ENCODE measurements at regions not wholly inside any gene's neighbourhood (a gene's known extent, or its start where the extent isn't known, plus 50 kb on each side); places are given as distances from the start of the nearest gene placed in this dataset.

- Histone ChIP-seq H3K27ac (no peak overlapping the region), H3K36me3 (ENCODE audit: insufficient read depth in 1 of 2, low read depth in 1 of 2) (no peaks in the 10 kb centered on the region), H3K4me1 (no peaks in the 10 kb centered on the region), H3K4me3 (no peak overlapping the region), H3K27me3 (ENCODE audit: insufficient read depth in 3 of 3, low read length in 2 of 3) (peaks cover 0 to 5% (median 0%) of the 10 kb centered on the region in 3 donors), H3K9me3 (peaks cover 4% of the 10 kb centered on the region)
- no peak for TF ChIP-seq CTCF (IDR thresholded peaks at IDR 0.05)
- DNase-seq (no peak), ATAC-seq (no peak)
- WGBS, 3 donors, result 87 to 90% (median 90%) methylated on average over 13 to 16 of the region's 16 CpGs
- intact Hi-C loops (cut with DNase I), result no loop called here
Measured at GRCh38 chr20:24764027-24764793, 184.9 kb upstream of the CST7 start.

GRCh38 chr20:24764794-24765202 lies 184.3 kb upstream of the CST7 start:
- Histone ChIP-seq H3K36me3 (ENCODE audit: insufficient read depth in 1 of 2, low read depth in 1 of 2) (no peaks in the 10 kb centered on the region), H3K9me3 (peaks cover 4% of the 10 kb centered on the region), H3K4me1 (no peaks in the 10 kb centered on the region), H3K27me3 (ENCODE audit: insufficient read depth in 3 of 3, low read length in 2 of 3) (peaks cover 0 to 5% (median 0%) of the 10 kb centered on the region in 3 donors), H3K4me3 (no peak overlapping the region), H3K27ac (no peak overlapping the region)
- no peak for TF ChIP-seq CTCF (IDR thresholded peaks at IDR 0.05)
- DNase-seq (no peak), ATAC-seq (no peak)
- 34 to 55% (median 35%) methylated on average over 9 of the region's 9 CpGs for WGBS, 3 donors
- intact Hi-C loops (cut with DNase I), result no loop called here

- intact Hi-C loops (cut with DNase I), result no loop called here
- Histone ChIP-seq H3K9me3 (peaks cover 1% of the 10 kb centered on the region), H3K27me3 (ENCODE audit: insufficient read depth in 3 of 3, low read length in 2 of 3) (peaks cover 0 to 5% (median 4%) of the 10 kb centered on the region in 3 donors), H3K4me3 (no peak overlapping the region), H3K27ac (no peak overlapping the region), H3K36me3 (ENCODE audit: insufficient read depth in 1 of 2, low read depth in 1 of 2) (no peaks in the 10 kb centered on the region), H3K4me1 (no peaks in the 10 kb centered on the region)
- DNase-seq, result no peak
- WGBS, 3 donors, result 61 to 69% (median 66%) methylated on average over 12 of the region's 12 CpGs
- TF ChIP-seq CTCF (IDR thresholded peaks at IDR 0.05), result no peak
- ATAC-seq, result no peak
Measured at GRCh38 chr20:24765316-24766142, 183.5 kb upstream of the CST7 start.

- Histone ChIP-seq H3K27ac (no peak overlapping the region), H3K9me3 (no peaks in the 10 kb centered on the region), H3K4me1 (no peaks in the 10 kb centered on the region), H3K27me3 (ENCODE audit: insufficient read depth in 3 of 3, low read length in 2 of 3) (peaks cover 0 to 5% (median 4%) of the 10 kb centered on the region in 3 donors), H3K4me3 (no peak overlapping the region), H3K36me3 (ENCODE audit: insufficient read depth in 1 of 2, low read depth in 1 of 2) (no peaks in the 10 kb centered on the region)
- no peak for TF ChIP-seq CTCF (IDR thresholded peaks at IDR 0.05)
- intact Hi-C loops (cut with DNase I), result no loop called here
- WGBS, 3 donors, result 78 to 88% (median 79%) methylated on average over 2 of the region's 2 CpGs
- DNase-seq (no peak), ATAC-seq (no peak)
Measured at GRCh38 chr20:24766143-24766527, 182.9 kb upstream of the CST7 start.
